ENCODE measurements at regions not wholly inside any gene's neighbourhood (a gene's known extent, or its start where the extent isn't known, plus 50 kb on each side); places are given as distances from the start of the nearest gene placed in this dataset.
"Not testable (repeated sequence)": the region's sequence is repeated elsewhere in the genome, so short reads cannot be mapped to it uniquely, and the experiment has no call there.

DNA sequence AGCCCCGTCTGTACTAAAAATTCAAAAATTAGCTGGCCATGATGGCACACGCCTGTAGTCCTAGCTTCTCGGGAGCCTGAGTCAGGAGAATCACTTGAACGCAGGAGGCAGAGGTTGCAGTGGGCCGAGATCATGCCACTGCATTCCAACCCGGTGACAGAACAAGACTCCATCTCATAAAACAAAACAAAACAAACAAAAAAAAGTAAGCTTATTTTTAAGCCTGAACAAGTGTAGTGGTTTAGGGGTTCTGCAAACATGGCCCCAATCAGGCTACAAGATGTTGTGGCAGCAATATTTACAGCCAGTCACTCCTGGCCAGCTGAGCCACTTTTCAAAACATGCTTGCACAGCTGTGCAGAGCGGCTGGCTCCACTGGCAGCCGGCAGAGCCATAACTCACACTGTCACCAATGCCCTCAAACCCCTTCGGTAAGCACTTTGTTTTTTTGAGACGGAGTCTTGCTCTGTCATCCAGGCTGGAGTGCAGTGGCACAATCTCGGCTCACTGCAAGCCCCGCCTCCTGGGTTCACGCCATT is 56.2 kb upstream of the CLEC6A start:
- TF ChIP-seq, protein P1, sequence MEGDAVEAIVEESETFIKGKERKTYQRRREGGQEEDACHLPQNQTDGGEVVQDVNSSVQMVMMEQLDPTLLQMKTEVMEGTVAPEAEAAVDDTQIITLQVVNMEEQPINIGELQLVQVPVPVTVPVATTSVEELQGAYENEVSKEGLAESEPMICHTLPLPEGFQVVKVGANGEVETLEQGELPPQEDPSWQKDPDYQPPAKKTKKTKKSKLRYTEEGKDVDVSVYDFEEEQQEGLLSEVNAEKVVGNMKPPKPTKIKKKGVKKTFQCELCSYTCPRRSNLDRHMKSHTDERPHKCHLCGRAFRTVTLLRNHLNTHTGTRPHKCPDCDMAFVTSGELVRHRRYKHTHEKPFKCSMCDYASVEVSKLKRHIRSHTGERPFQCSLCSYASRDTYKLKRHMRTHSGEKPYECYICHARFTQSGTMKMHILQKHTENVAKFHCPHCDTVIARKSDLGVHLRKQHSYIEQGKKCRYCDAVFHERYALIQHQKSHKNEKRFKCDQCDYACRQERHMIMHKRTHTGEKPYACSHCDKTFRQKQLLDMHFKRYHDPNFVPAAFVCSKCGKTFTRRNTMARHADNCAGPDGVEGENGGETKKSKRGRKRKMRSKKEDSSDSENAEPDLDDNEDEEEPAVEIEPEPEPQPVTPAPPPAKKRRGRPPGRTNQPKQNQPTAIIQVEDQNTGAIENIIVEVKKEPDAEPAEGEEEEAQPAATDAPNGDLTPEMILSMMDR (IDR thresholded peaks at IDR 0.05; ENCODE audit: low read depth, low read length, missing input control), result not testable (repeated sequence)
- not testable (repeated sequence) for TF ChIP-seq YY1 (IDR thresholded peaks at IDR 0.05); SP1 (IDR thresholded peaks at IDR 0.05); GABPA (IDR thresholded peaks at IDR 0.05 in 1 of 2, conservative IDR thresholded peaks at IDR 0.05 in 1 of 2)
